GM19467 (cell line): ENCODE measurements at regions not wholly inside any gene's neighbourhood (a gene's known extent, or its start where the extent isn't known, plus 50 kb on each side); places are given as distances from the start of the nearest gene placed in this dataset.
"Not testable (repeated sequence)": the region's sequence is repeated elsewhere in the genome, so short reads cannot be mapped to it uniquely, and the experiment has no call there.

ENCODE experiments used
- ATAC-seq: cut with Tn5 transposase; IDR thresholded peaks from one replicate; pipeline ENCODE4 v1.9.1; 2021; ENCODE audit warnings: mild to moderate bottlenecking, moderate library complexity; ENCODE audit not compliant: unreplicated experiment

- ATAC-seq, result no peak
Measured at GRCh38 chr13:65965501-65965900, 1264.6 kb downstream of the PCDH9 start.

DNA sequence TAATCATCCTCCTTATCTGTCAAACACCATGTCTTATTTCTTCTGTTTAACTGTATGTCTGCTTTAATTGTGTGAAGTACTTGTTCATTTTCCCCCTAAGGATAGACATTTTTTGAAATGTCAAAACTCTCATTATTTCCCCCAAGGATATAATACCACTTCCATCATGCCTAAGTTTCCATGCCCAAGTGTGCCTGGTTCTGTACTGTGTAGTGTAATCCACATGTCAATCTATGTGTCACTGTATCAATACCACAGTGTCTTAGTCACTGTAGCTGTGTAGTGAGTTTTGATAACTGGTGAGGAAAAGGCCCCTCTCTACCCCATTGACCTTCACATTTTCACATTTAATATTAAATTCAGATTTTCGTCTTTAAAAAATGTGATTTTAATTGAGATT, 1265.5 kb downstream of the PCDH9 start:
- no peak for ATAC-seq

- ATAC-seq, result no peak
Measured at GRCh38 chr13:65959305-65959704, 1270.8 kb downstream of the PCDH9 start.

DNA sequence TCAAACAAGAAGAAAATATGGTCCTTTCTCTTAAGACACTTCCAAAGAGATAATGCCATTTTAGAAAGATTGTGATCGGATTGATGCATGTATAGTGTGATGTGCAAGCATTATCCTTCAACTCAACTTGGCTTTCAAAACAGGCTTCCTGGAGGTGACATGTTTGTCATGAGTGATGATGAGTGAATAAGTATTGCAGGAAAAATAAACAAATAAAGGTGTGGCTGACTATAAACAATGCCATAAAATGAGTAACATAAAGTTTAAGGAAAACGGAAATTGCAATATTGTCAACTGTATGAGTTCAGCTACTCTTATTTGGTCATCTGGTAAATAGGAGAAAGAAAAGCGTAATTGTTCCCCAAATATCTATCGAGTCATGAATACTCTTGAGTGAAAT, 1283.7 kb downstream of the PCDH9 start:
- ATAC-seq, result no peak

DNA sequence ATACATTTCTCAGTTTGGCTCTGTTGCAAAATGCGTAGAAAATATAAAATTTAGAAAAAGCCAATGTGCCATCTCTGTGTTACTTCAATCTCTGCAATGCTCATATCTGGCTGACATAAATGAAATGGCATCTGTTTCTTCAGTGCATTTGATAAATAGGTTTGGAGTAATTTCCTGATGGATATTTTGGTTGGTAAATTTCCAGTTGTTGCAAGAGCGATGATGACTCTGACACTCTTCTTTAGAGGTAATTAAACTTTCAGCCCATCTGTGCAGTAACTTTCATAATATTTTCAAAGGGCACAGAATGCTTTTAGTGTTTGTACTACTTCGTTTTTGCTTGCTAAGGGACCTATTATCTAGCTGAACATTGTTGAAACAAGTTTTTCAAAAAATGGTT, 1286.4 kb downstream of the PCDH9 start:
- no peak for ATAC-seq

- no peak for ATAC-seq
Measured at GRCh38 chr13:65943024-65943423, 1287.1 kb downstream of the PCDH9 start.

DNA sequence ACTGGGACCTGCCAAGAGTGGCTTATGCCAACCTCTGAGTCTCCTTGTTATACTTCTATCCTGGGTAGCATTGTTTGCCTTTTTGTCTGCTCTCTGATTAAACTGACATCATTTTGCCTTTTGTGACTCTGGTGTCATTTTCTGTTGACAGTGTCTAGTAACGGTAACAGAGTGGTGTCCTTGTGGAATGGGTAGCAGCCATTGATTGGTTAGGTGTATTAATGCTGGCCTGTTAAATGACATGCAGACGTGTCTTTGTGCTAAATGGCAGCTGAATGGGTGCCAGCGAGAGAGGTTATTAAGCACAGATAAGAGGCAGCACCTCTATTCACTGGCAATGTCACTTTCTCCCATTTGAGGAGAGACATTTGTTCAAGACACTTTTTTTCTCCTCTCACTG, 1289.4 kb downstream of the PCDH9 start:
- ATAC-seq, result no peak

- ATAC-seq, result no peak
Measured at GRCh38 chr13:65937251-65937650, 1292.9 kb downstream of the PCDH9 start.

- no peak for ATAC-seq
Measured at GRCh38 chr13:65936249-65936648, 1293.9 kb downstream of the PCDH9 start.

- ATAC-seq, result no peak
Measured at GRCh38 chr13:65932587-65933239, 1297.4 kb downstream of the PCDH9 start.

GRCh38 chr13:65932013-65932412, 1298.1 kb downstream of the PCDH9 start:
- ATAC-seq, result no peak

- no peak for ATAC-seq
Measured at GRCh38 chr13:65929436-65929835, 1300.7 kb downstream of the PCDH9 start.

GRCh38 chr13:65926750-65927171, 1303.4 kb downstream of the PCDH9 start:
- ATAC-seq, result no peak

- ATAC-seq, result not testable (repeated sequence)
Measured at GRCh38 chr13:65922846-65923245, 1307.3 kb downstream of the PCDH9 start.

GRCh38 chr13:65921933-65922332, 1308.2 kb downstream of the PCDH9 start:
- ATAC-seq, result no peak

DNA sequence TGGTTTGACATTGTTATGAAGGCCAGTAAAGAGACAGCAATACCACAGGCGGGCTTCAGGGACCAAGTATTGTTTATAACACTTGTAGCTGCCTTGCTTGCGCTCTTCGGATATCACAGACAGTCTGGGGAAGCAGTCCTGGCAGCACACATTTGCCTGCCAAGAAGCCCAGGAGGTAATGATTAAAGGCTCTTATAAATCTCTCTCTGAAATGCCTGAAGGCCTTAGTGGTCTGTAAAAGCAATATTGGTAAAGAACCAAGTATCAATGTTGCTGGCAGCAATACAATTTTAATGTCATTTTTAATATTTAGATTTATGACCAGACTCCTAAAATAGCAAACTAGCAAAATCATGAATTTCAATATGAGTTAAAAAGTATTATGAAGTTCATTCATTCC, 1312.4 kb downstream of the PCDH9 start:
- no peak for ATAC-seq

- no peak for ATAC-seq
Measured at GRCh38 chr13:65915195-65915594, 1314.9 kb downstream of the PCDH9 start.

- ATAC-seq, result no peak
Measured at GRCh38 chr13:65914716-65915115, 1315.4 kb downstream of the PCDH9 start.

DNA sequence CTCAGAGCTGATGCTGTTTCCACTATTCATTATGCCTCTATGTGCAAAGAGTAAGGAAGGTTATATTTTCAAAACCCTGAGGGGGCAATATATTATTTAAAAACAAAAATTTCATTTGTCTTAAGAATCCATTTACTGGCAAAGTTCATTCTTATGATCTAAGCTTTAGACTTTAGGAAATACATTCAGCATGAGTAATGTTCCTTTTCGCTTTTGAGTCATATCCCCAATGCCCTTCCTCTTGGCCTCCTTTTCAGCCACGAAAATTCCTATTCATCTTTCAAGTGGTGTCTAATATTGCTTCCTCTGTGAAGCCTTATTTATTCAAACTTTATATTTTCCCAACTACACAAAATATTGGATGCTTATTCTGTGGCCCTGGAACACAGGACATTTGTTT, 1317.0 kb downstream of the PCDH9 start:
- ATAC-seq, result no peak

DNA sequence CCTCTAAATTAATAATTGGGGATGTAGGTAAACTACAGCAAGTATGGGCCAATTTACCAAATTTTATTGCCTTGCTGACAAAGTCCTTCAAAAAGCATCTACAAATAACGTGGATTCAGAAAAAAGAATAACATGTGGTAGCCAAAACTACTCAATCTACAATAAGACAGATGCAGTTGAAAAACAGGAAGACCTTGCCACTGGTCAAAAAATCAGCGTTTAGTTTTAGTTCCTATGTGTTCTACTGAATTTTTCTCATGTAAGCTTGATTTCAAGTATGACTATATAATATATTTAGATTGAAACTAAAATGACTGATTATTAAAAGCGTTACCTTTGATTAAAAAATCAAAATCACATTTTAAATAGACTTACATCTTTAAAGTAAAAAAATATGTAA, 1317.6 kb downstream of the PCDH9 start:
- no peak for ATAC-seq

DNA sequence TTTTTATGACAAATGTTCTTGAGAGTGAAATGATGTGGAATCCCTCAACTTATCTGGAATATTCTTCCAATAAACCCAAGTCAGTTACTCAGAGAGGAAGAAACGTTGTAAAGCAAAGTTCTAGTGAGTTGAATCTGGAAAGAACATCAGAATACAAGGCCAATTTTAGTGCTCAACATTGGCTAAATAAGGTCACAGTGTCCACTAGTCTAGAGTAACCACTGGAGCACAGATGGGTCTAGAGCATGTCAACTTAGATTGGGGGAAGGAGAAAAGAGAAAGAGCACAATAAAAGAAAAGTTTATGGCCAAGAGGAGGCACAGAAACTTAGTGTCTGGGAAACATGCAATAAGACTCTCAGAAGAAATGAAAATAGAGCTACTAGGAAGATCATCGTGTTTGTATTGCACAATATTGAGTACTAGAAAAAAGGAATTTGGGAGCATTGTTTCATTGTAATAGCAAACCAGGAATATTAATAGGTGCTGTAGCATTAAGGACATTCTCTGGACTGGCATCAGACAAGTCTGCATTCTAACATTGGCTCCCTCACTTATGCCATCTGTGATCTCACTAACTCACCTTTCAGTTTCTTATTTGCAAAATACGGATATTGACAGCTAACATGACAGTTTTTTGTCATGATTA, 1318.5 kb downstream of the PCDH9 start:
- no peak for ATAC-seq

DNA sequence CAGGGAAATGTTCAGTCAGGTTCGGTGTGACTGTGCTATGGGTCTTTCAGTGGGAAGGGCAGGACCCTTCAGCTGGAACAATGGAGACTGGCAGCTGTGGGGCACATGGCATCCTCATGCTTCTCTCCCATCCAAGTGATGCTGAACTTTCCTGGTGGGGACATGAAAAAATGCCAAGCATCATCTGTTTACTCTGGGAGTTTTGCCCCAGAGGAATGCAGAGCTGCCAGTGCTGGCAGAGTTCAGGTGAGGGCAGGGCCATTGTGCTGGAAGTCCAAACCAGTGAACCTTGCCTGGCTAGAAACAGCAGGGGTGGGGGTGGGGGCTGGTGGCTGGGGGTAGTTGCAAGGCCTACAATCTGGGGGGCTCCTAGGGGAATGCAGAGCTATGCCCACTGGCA, 1320.6 kb downstream of the PCDH9 start:
- no peak for ATAC-seq
